ENCODE measurements at regions not wholly inside any gene's neighbourhood (a gene's known extent, or its start where the extent isn't known, plus 50 kb on each side); places are given as distances from the start of the nearest gene placed in this dataset.

DNA sequence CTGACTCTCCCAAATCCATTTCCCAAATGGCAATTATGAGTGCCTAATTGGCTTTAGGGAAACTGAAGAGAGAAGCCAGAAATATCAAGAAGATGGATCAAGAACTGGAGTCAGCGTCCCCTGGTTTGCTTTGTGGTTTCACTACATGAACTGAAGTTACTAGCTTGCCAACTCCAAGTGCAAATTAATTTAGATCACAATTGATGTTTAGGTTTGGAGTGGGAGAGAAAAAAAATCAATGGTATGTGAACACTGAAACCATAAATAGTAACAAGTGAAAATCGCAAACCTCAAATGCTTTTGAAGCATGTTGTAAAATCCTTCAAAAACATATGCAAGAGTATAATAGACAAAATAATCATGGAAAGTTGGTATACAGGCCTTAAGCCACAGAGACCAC is 1528.6 kb upstream of the SLC10A2 start:
- no peaks in the 10 kb centered on the region for H3K27me3 ChIP-seq
- intact Hi-C loops (cut with DNase I), result no loop called here
- H3K36me3 ChIP-seq (replicated peaks in 1 of 2), result no peaks in the 10 kb centered on the region
- no peaks in the 10 kb centered on the region for H3K4me1 ChIP-seq (replicated peaks in 1 of 2)
- no peak overlapping the region for H3K4me3 ChIP-seq
- no peak for DNase-seq
- TF ChIP-seq, protein P1, sequence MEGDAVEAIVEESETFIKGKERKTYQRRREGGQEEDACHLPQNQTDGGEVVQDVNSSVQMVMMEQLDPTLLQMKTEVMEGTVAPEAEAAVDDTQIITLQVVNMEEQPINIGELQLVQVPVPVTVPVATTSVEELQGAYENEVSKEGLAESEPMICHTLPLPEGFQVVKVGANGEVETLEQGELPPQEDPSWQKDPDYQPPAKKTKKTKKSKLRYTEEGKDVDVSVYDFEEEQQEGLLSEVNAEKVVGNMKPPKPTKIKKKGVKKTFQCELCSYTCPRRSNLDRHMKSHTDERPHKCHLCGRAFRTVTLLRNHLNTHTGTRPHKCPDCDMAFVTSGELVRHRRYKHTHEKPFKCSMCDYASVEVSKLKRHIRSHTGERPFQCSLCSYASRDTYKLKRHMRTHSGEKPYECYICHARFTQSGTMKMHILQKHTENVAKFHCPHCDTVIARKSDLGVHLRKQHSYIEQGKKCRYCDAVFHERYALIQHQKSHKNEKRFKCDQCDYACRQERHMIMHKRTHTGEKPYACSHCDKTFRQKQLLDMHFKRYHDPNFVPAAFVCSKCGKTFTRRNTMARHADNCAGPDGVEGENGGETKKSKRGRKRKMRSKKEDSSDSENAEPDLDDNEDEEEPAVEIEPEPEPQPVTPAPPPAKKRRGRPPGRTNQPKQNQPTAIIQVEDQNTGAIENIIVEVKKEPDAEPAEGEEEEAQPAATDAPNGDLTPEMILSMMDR (IDR thresholded peaks at IDR 0.05), result no peak
- no peak for TF ChIP-seq POLR2A (IDR thresholded peaks at IDR 0.05)
- H3K27ac ChIP-seq, result no peak overlapping the region
- WGBS, 4 donors, result 82 to 91% (median 84%) methylated on average over 2 of the region's 2 CpGs
- H3K9me3 ChIP-seq (replicated peaks in 1 of 3), result no peaks in the 10 kb centered on the region

DNA sequence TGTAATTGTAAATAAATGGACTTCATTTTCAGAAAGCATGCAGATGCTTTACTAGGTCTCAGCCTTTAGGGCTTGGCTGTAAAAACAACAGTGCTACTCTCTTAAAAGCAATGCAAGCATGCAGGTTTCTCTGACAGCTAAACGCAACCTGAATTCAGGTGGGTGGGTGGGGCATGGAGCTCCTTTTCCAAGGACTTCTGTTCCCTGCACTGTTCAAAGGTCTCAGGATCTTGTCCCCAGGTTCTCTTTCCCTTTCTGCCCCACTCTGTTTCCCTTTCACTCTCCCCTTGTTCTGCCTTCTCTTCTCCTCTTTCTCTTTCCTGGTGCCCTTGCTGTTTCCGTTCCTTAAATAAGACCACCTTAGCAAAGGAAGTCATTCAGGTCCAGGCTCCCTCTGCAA is 1527.5 kb upstream of the SLC10A2 start:
- WGBS, 4 donors, result 64 to 86% (median 84%) methylated on average over 2 of the region's 2 CpGs
- Histone ChIP-seq H3K4me3 (no peak overlapping the region), H3K9me3 (replicated peaks in 1 of 3) (no peaks in the 10 kb centered on the region), H3K36me3 (replicated peaks in 1 of 2) (no peaks in the 10 kb centered on the region), H3K27ac (no peak overlapping the region), H3K4me1 (replicated peaks in 1 of 2) (no peaks in the 10 kb centered on the region), H3K27me3 (no peaks in the 10 kb centered on the region)
- DNase-seq, result no peak
- intact Hi-C loops (cut with DNase I), result no loop called here
- TF ChIP-seq POLR2A (IDR thresholded peaks at IDR 0.05), result no peak
- TF ChIP-seq, protein P1 (IDR thresholded peaks at IDR 0.05), result no peak

DNA sequence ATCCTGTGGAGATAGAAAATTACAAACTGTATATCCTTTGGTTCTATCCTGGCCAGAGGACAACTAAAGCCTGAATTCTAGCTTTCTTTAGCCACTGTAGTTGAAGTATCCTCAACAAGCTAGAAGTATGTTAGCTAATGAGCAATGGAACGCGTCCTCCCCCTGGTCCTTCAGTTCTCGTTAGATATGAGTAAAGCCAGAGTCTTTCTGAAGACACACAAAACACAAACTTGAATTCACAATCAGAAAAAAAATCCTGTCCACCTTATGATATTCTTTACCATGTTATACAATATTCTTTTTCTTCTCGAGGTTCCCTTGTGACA is 1527.0 kb upstream of the SLC10A2 start:
- TF ChIP-seq POLR2A (IDR thresholded peaks at IDR 0.05), result no peak
- TF ChIP-seq, protein P1 (IDR thresholded peaks at IDR 0.05), result no peak
- no peak for DNase-seq
- Histone ChIP-seq H3K27ac (no peak overlapping the region), H3K4me3 (no peak overlapping the region), H3K36me3 (replicated peaks in 1 of 2) (no peaks in the 10 kb centered on the region), H3K9me3 (replicated peaks in 1 of 3) (no peaks in the 10 kb centered on the region), H3K27me3 (no peaks in the 10 kb centered on the region), H3K4me1 (replicated peaks in 1 of 2) (no peaks in the 10 kb centered on the region)
- intact Hi-C loops (cut with DNase I), result no loop called here
- 85 to 91% (median 87%) methylated on average over 4 of the region's 4 CpGs for WGBS, 4 donors

DNA sequence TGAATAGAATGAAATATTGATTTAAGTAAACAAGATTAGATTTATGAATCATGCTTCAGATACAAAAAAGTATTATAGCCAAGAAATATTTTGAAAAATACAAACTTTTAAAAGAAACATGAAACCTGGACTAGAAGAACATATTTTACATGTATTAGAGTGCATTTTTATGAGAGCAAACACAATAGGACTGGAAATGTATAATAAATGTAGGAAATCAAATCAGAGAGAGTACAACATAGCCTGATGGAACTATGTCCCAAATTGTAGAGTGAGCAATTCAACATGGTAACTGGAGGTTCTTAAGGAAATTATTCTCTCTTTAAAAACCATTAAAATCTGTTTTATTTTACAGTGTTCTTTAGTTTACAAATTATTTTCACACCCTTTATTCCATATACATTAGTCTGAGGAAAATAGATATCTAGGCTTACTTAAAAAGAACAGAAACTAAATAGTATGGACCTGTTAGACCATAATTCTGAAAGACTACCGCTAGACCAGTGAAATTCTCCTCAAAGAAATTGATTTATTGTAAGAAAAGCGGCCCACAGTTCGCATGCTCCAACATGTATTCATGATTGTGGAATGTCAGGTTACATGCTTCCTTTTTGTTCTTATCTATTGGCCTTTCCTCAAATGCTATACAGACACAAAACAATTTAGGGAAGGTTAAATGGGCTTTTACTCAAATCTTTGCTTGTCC is 1526.5 kb upstream of the SLC10A2 start:
- Histone ChIP-seq H3K9me3 (replicated peaks in 1 of 3) (no peaks in the 10 kb centered on the region), H3K27me3 (no peaks in the 10 kb centered on the region), H3K27ac (no peak overlapping the region), H3K4me1 (replicated peaks in 1 of 2) (no peaks in the 10 kb centered on the region), H3K4me3 (no peak overlapping the region), H3K36me3 (replicated peaks in 1 of 2) (no peaks in the 10 kb centered on the region)
- no peak for TF ChIP-seq POLR2A (IDR thresholded peaks at IDR 0.05)
- TF ChIP-seq, protein P1 (IDR thresholded peaks at IDR 0.05), result no peak
- intact Hi-C loops (cut with DNase I), result no loop called here
- no peak for DNase-seq
- 89 to 95% (median 91%) methylated on average over 3 of the region's 3 CpGs for WGBS, 4 donors
